Adrenal gland (tissue), 9 donors: ENCODE measurements at regions not wholly inside any gene's neighbourhood (a gene's known extent, or its start where the extent isn't known, plus 50 kb on each side); places are given as distances from the start of the nearest gene placed in this dataset.

Experiments used
- DNase-seq, 7 donors: peaks; one replicate each; pipeline ENCODE4 v3.0.0-alpha.2; 2019 to 2020
- H3K27ac ChIP-seq, 5 donors: fragments of 200-600 bp; sonication (generic) in 4 of 5; 1 replicate in 3 of 5; 2 replicates in 2 of 5; pipeline versions ENCODE4 v1.5.1 to v1.8.0; 2016 to 2020; ENCODE audit warnings: mild to moderate bottlenecking in 1 of 5
- H3K27me3 ChIP-seq: fragments of 200-600 bp; 2 replicates; pipeline ENCODE4 v1.8.0; 2021
- H3K36me3 ChIP-seq, 2 donors: fragments of 200-600 bp; replicated peaks in 1 of 2; 1 replicate in 1 of 2; 2 replicates in 1 of 2; pipeline versions ENCODE4 v1.5.1 to v1.8.0; 2018 to 2022
- H3K4me1 ChIP-seq, 2 donors: fragments of 200-600 bp; replicated peaks in 1 of 2; 1 replicate in 1 of 2; 2 replicates in 1 of 2; pipeline versions ENCODE4 v1.5.1 to v1.8.0; 2018 to 2021
- H3K4me3 ChIP-seq, 4 donors: fragments of 200-600 bp; sonication (generic) in 3 of 4; one replicate each; pipeline ENCODE4 v1.5.1; 2016 to 2018
- H3K9me3 ChIP-seq, 3 donors: fragments of 200-600 bp; sonication (generic) in 1 of 3; replicated peaks in 1 of 3; 1 replicate in 2 of 3; 2 replicates in 1 of 3; pipeline versions ENCODE4 v1.5.1 to v1.8.0; 2016 to 2021
- POLR2A ChIP-seq, 2 donors: fragments of 450-650 bp; IDR thresholded peaks; one replicate each; pipeline ENCODE4 v1.6.1; 2017; ENCODE audit warnings: antibody characterized with exemption in 2 of 2, mild to moderate bottlenecking in 2 of 2, moderate library complexity in 1 of 2
- WGBS, 4 donors: extraction: QIAGEN DNeasy Blood & Tissue Kit in 2 of 4; methylation state at CpG; one replicate each; pipeline versions ENCODE4 v1.1.5 to v1.1.7; 2013 to 2017; 5-methylcytosine and 5-hydroxymethylcytosine counted together
- intact Hi-C, 2 donors: fragments of 100-400 bp; cut with DNase I; formaldehyde crosslinking; loops; one replicate each; pipeline versions ENCODE4 v1.14.1 to v1.15.0; 2022 to 2023
- TF ChIP-seq, protein P1 (sequence below), 6 experiments: fragments of 450-650 bp in 4 of 6; fragments of 200-600 bp in 2 of 6; sonication (generic) in 1 of 6; IDR thresholded peaks; 1 replicate in 5 of 6; 2 replicates in 1 of 6; pipeline versions ENCODE4 v1.5.1 to v1.8.0; 2016 to 2021; ENCODE audit warnings: antibody characterized with exemption in 6 of 6, mild to moderate bottlenecking in 2 of 6, moderate library complexity in 1 of 6
- donor health status: healthy with polysubstance abuse.
- donor health status: Bipolar disorder and iron deficiency.
- donor health status: DM: yes; HTN: yes; CAD: no.
- donor health status: DM: no; HTN: no; CAD: no.
- donor health status: DM: no; HTN: no; CAD: no.

DNA sequence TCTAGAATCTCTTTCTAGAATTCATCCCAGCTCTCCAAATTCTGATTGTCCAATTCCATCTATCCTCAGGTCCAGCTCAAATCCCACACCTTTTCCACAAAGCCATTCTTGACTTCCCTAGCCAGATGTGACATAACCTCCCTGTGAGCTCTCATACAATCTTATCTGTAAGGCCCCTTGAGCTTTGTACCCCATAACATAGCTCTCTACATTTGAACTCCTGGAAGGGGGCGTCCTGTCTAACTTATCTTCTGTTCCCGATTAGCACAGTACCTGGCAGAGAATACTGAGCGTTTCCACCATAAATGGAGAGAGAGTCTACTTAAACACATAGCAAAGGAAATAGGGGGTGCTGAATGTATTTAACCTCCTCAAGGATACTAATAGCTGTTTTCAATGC is 251.6 kb upstream of the RGMB start:
- Histone ChIP-seq H3K27me3 (no peaks in the 10 kb centered on the region), H3K27ac (no peak overlapping the region), H3K4me3 (no peak overlapping the region), H3K9me3 (no peaks in the 10 kb centered on the region), H3K36me3 (no peaks in the 10 kb centered on the region), H3K4me1 (no peaks in the 10 kb centered on the region)
- intact Hi-C loops: no loop called here
- WGBS, 4 donors: 83 to 86% (median 84%) methylated on average over 3 of the region's 3 CpGs
- TF ChIP-seq POLR2A (IDR thresholded peaks at IDR 0.05): no peak
- TF ChIP-seq, protein P1, sequence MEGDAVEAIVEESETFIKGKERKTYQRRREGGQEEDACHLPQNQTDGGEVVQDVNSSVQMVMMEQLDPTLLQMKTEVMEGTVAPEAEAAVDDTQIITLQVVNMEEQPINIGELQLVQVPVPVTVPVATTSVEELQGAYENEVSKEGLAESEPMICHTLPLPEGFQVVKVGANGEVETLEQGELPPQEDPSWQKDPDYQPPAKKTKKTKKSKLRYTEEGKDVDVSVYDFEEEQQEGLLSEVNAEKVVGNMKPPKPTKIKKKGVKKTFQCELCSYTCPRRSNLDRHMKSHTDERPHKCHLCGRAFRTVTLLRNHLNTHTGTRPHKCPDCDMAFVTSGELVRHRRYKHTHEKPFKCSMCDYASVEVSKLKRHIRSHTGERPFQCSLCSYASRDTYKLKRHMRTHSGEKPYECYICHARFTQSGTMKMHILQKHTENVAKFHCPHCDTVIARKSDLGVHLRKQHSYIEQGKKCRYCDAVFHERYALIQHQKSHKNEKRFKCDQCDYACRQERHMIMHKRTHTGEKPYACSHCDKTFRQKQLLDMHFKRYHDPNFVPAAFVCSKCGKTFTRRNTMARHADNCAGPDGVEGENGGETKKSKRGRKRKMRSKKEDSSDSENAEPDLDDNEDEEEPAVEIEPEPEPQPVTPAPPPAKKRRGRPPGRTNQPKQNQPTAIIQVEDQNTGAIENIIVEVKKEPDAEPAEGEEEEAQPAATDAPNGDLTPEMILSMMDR (IDR thresholded peaks at IDR 0.05): no peak
- DNase-seq: no peak

DNA sequence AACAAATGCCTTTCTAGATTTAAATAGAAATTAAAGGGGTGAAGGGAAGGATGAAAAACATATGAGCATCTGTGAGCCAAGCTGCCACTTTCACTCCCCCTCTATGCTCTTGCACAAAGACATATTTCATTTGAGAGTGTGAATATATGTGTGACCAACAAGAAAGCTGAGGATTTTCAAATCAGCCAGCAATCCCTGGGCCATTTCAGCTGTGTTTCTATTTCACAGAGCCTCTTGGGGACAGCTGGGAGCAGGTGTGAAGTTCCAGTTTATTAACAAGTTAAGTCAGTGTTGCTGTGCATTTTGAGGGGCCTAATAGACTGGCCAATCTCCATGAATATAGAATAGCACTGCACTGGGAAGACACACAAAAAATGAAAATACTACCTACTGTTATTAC is 248.7 kb upstream of the RGMB start:
- no peak for TF ChIP-seq POLR2A (IDR thresholded peaks at IDR 0.05)
- TF ChIP-seq, protein P1 (IDR thresholded peaks at IDR 0.05): no peak
- Histone ChIP-seq H3K4me1 (no peaks in the 10 kb centered on the region), H3K4me3 (no peak overlapping the region), H3K36me3 (no peaks in the 10 kb centered on the region), H3K27ac (no peak overlapping the region), H3K9me3 (no peaks in the 10 kb centered on the region), H3K27me3 (no peaks in the 10 kb centered on the region)
- intact Hi-C loops: no loop called here
- no peak for DNase-seq

DNA sequence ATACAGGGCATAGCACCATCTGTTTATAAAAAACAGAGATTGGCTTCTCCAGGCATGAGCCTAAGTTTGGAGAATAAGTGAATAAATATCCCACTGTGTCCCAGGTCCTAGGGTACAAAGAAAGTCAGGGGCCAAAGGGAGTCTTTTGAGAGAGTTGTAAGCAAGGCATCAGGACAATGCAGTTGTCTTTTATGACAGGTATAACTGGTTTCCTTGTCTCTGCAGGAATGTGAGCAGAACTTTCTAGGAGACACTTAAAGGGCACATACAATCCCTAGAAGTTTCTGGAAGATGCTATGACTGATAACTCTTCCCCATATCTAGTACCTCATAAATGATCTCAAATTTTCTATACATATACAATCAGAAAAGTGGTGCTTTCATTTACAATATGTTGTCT is 245.6 kb upstream of the RGMB start:
- TF ChIP-seq POLR2A (IDR thresholded peaks at IDR 0.05): no peak
- TF ChIP-seq, protein P1 (IDR thresholded peaks at IDR 0.05): no peak
- Histone ChIP-seq H3K4me3 (no peak overlapping the region), H3K27ac (no peak overlapping the region), H3K36me3 (no peaks in the 10 kb centered on the region), H3K9me3 (no peaks in the 10 kb centered on the region), H3K4me1 (no peaks in the 10 kb centered on the region), H3K27me3 (no peaks in the 10 kb centered on the region)
- intact Hi-C loops: no loop called here
- no peak for DNase-seq

DNA sequence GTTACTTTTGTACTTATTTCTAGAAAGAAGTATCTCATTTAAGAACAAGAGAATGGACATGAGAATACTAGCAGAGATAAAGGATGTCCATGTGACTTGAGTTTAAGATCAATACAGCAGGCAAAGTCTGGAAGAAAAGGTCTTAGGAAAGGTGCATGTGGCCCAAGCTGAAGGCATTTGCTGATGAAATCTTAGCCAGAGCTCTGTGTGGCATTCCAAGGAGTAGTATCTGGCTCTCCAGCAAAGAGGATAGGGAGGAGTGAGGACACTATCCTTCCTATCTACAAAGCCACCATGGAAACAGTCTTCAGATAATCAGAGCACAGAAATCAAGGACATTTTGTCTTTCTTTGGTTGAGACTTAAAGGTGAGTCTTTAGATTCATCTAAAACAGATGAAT is 244.1 kb upstream of the RGMB start:
- H3K36me3 ChIP-seq: no peaks in the 10 kb centered on the region
- DNase-seq: no peak
- no peak for TF ChIP-seq POLR2A (IDR thresholded peaks at IDR 0.05)
- TF ChIP-seq, protein P1 (IDR thresholded peaks at IDR 0.05): no peak
- no peaks in the 10 kb centered on the region for H3K9me3 ChIP-seq
- intact Hi-C loops: no loop called here
- H3K27me3 ChIP-seq: no peaks in the 10 kb centered on the region
- H3K4me1 ChIP-seq: no peaks in the 10 kb centered on the region
- no peak overlapping the region for H3K4me3 ChIP-seq
- no peak overlapping the region for H3K27ac ChIP-seq
